ENCODE measurements at regions not wholly inside any gene's neighbourhood (a gene's known extent, or its start where the extent isn't known, plus 50 kb on each side); places are given as distances from the start of the nearest gene placed in this dataset.

GRCh38 chr6:19976411-19977129, 139.4 kb downstream of the ID4 start:
- no peak for DNase-seq
- Mint-ChIP-seq H3K9me3 (no peaks in the 10 kb centered on the region), H3K4me1 (ENCODE audit: low read depth) (no peaks in the 10 kb centered on the region), H3K27ac (no peak overlapping the region), H3K27me3 (no peaks in the 10 kb centered on the region), H3K4me3 (no peak overlapping the region), H3K36me3 (ENCODE audit: low read depth) (no peaks in the 10 kb centered on the region)
- H3K4me1 ChIP-seq (ENCODE audit: insufficient read depth, low read length) = no peaks in the 10 kb centered on the region
- no peaks in the 10 kb centered on the region for H3K27me3 ChIP-seq (ENCODE audit: control insufficient read depth in 1 of 2, insufficient read depth in 2 of 2, low read length in 2 of 2)
- H3K9me3 ChIP-seq (ENCODE audit: control insufficient read depth in 1 of 2, insufficient read depth in 1 of 2, low read length in 2 of 2) = no peaks in the 10 kb centered on the region
- H3K4me3 ChIP-seq (ENCODE audit: low read length) = no peak overlapping the region
- ChIA-PET POLR2A (no interaction called here), CTCF (no interaction called here)
- intact Hi-C loops (cut with DNase I, micrococcal nuclease) = no loop called here
- no peak for TF ChIP-seq CTCF (IDR thresholded peaks at IDR 0.05)
- ATAC-seq (ENCODE audit: poor library complexity) = no peak
- H3K27ac ChIP-seq (ENCODE audit: low read depth in 1 of 2, low read length in 2 of 2) = no peak overlapping the region
- H3K36me3 ChIP-seq (ENCODE audit: insufficient read depth, low read length) = no peaks in the 10 kb centered on the region

- no peak for TF ChIP-seq CTCF (IDR thresholded peaks at IDR 0.05)
- intact Hi-C loops (cut with DNase I, micrococcal nuclease) = no loop called here
- ChIA-PET POLR2A (no interaction called here), CTCF (no interaction called here)
- DNase-seq = no peak
- no peak overlapping the region for H3K4me3 Mint-ChIP-seq
- H3K9me3 ChIP-seq (ENCODE audit: control insufficient read depth in 1 of 2, insufficient read depth in 1 of 2, low read length in 2 of 2) = no peaks in the 10 kb centered on the region
- no peaks in the 10 kb centered on the region for H3K27me3 ChIP-seq (ENCODE audit: control insufficient read depth in 1 of 2, insufficient read depth in 2 of 2, low read length in 2 of 2)
- no peaks in the 10 kb centered on the region for H3K9me3 Mint-ChIP-seq
- H3K4me1 ChIP-seq (ENCODE audit: insufficient read depth, low read length) = no peaks in the 10 kb centered on the region
- no peak overlapping the region for H3K4me3 ChIP-seq (ENCODE audit: low read length)
- no peak for ATAC-seq (ENCODE audit: poor library complexity)
- H3K36me3 ChIP-seq (ENCODE audit: insufficient read depth, low read length) = no peaks in the 10 kb centered on the region
- no peak overlapping the region for H3K27ac Mint-ChIP-seq
- H3K27ac ChIP-seq (ENCODE audit: low read depth in 1 of 2, low read length in 2 of 2) = no peak overlapping the region
- peaks cover 14% of the 10 kb centered on the region for H3K27me3 Mint-ChIP-seq
- H3K36me3 Mint-ChIP-seq (ENCODE audit: low read depth) = no peaks in the 10 kb centered on the region
- H3K4me1 Mint-ChIP-seq (ENCODE audit: low read depth) = no peaks in the 10 kb centered on the region
Observed at GRCh38 chr6:19979059-19979458, 141.9 kb downstream of the ID4 start.

- ChIA-PET POLR2A (no interaction called here), CTCF (no interaction called here)
- no peaks in the 10 kb centered on the region for H3K27me3 ChIP-seq (ENCODE audit: control insufficient read depth in 1 of 2, insufficient read depth in 2 of 2, low read length in 2 of 2)
- H3K4me1 ChIP-seq (ENCODE audit: insufficient read depth, low read length) = no peaks in the 10 kb centered on the region
- Mint-ChIP-seq H3K9me3 (no peaks in the 10 kb centered on the region), H3K27ac (no peak overlapping the region), H3K4me1 (ENCODE audit: low read depth) (no peaks in the 10 kb centered on the region), H3K27me3 (peaks cover 14% of the 10 kb centered on the region), H3K36me3 (ENCODE audit: low read depth) (no peaks in the 10 kb centered on the region), H3K4me3 (no peak overlapping the region)
- no peak for DNase-seq
- no peaks in the 10 kb centered on the region for H3K9me3 ChIP-seq (ENCODE audit: control insufficient read depth in 1 of 2, insufficient read depth in 1 of 2, low read length in 2 of 2)
- no peak for TF ChIP-seq CTCF (IDR thresholded peaks at IDR 0.05)
- no peak for ATAC-seq (ENCODE audit: poor library complexity)
- no peaks in the 10 kb centered on the region for H3K36me3 ChIP-seq (ENCODE audit: insufficient read depth, low read length)
- H3K27ac ChIP-seq (ENCODE audit: low read depth in 1 of 2, low read length in 2 of 2) = no peak overlapping the region
- no peak overlapping the region for H3K4me3 ChIP-seq (ENCODE audit: low read length)
- intact Hi-C loops (cut with DNase I, micrococcal nuclease) = no loop called here
Observed at GRCh38 chr6:19979986-19980385, 142.8 kb downstream of the ID4 start.
